HG03575 (cell line): ENCODE measurements at regions not wholly inside any gene's neighbourhood (a gene's known extent, or its start where the extent isn't known, plus 50 kb on each side); places are given as distances from the start of the nearest gene placed in this dataset.
"Not testable (repeated sequence)": the region's sequence is repeated elsewhere in the genome, so short reads cannot be mapped to it uniquely, and the experiment has no call there.

Source experiments
- ATAC-seq: cut with Tn5 transposase; IDR thresholded peaks from one replicate; pipeline ENCODE4 v1.9.1; 2021; ENCODE audit not compliant: unreplicated experiment, insufficient number of reproducible peaks, low FRiP score; ENCODE audit errors: extremely low read depth

- ATAC-seq: no peak
Observed at GRCh38 chr9:84054341-84055010, 73.9 kb downstream of the RMI1 start.

GRCh38 chr9:84057662-84058061 lies 77.1 kb downstream of the RMI1 start:
- ATAC-seq: no peak

- ATAC-seq: no peak
Observed at GRCh38 chr9:84059936-84060335, 79.3 kb downstream of the RMI1 start.

- no peak for ATAC-seq
Observed at GRCh38 chr9:84061613-84062193, 81.1 kb downstream of the RMI1 start.

GRCh38 chr9:84062538-84062937 lies 81.9 kb downstream of the RMI1 start:
- no peak for ATAC-seq

- ATAC-seq: no peak
Observed at GRCh38 chr9:84067821-84068220, 87.2 kb downstream of the RMI1 start.

GRCh38 chr9:84068872-84069271 lies 88.3 kb downstream of the RMI1 start:
- ATAC-seq: no peak

GRCh38 chr9:84070590-84070989 lies 90.0 kb downstream of the RMI1 start:
- no peak for ATAC-seq

GRCh38 chr9:84072621-84073180 lies 92.1 kb downstream of the RMI1 start:
- ATAC-seq: no peak

GRCh38 chr9:84075004-84075403 lies 94.4 kb downstream of the RMI1 start:
- ATAC-seq: no peak

- no peak for ATAC-seq
Observed at GRCh38 chr9:84076384-84076783, 95.8 kb downstream of the RMI1 start.

- ATAC-seq: not testable (repeated sequence)
Observed at GRCh38 chr9:84077816-84078215, 97.2 kb downstream of the RMI1 start.

GRCh38 chr9:84079994-84080393 lies 99.4 kb downstream of the RMI1 start:
- no peak for ATAC-seq

- no peak for ATAC-seq
Observed at GRCh38 chr9:84101964-84102632, 121.5 kb downstream of the RMI1 start.

- ATAC-seq: no peak
Observed at GRCh38 chr9:84103651-84104377, 123.2 kb downstream of the RMI1 start.

- no peak for ATAC-seq
Observed at GRCh38 chr9:84107081-84107480, 126.5 kb downstream of the RMI1 start.

- ATAC-seq: no peak
Observed at GRCh38 chr9:84107995-84108394, 127.4 kb downstream of the RMI1 start.

- ATAC-seq: no peak
Observed at GRCh38 chr9:84111726-84112125, 131.1 kb downstream of the RMI1 start.

GRCh38 chr9:84121991-84122523 lies 141.5 kb downstream of the RMI1 start:
- no peak for ATAC-seq
